ENCODE measurements at regions not wholly inside any gene's neighbourhood (a gene's known extent, or its start where the extent isn't known, plus 50 kb on each side); places are given as distances from the start of the nearest gene placed in this dataset.

GRCh38 chr6:3625980-3626563, 125.4 kb downstream of the PXDC1 start:
- TF ChIP-seq FOXA1 (IDR thresholded peaks at IDR 0.05) (no peak), ZNF384 (IDR thresholded peaks at IDR 0.05) (no peak), BHLHE40 (IDR thresholded peaks at IDR 0.05; ENCODE audit: borderline replicate concordance) (no peak), FOXM1 (IDR thresholded peaks at IDR 0.05; ENCODE audit: borderline replicate concordance) (no peak), LEF1 (IDR thresholded peaks at IDR 0.05; ENCODE audit: borderline replicate concordance) (no peak), NFRKB (IDR thresholded peaks at IDR 0.05) (no peak), SP1 (IDR thresholded peaks at IDR 0.05) (no peak)
